Retinal pigment epithelial cell (primary cell): ENCODE measurements at regions not wholly inside any gene's neighbourhood (a gene's known extent, or its start where the extent isn't known, plus 50 kb on each side); places are given as distances from the start of the nearest gene placed in this dataset.

Experiments
- DNase-seq: peaks from one replicate; pipeline ENCODE4 v3.0.0-alpha.2; 2010; ENCODE audit warnings: low read depth
- H3K4me3 ChIP-seq: 2 replicates; pipeline ENCODE4 v1.5.1; 2011; ENCODE audit warnings: mild to moderate bottlenecking, low read length, control low read depth, moderate library complexity
- CTCF ChIP-seq: conservative IDR thresholded peaks from 2 replicates; pipeline ENCODE4 v1.5.1; 2011; ENCODE audit warnings: low read depth, low read length, control low read depth, inconsistent platforms

GRCh38 chr7:67616517-67616916, 619.9 kb downstream of the TYW1 start:
- DNase-seq: no peak
- H3K4me3 ChIP-seq: no peak overlapping the region
- TF ChIP-seq CTCF: no peak

GRCh38 chr7:67618556-67619162, 622.0 kb downstream of the TYW1 start:
- DNase-seq: no peak
- no peak overlapping the region for H3K4me3 ChIP-seq
- no peak for TF ChIP-seq CTCF

GRCh38 chr7:67619175-67619574, 622.5 kb downstream of the TYW1 start:
- no peak for TF ChIP-seq CTCF
- no peak for DNase-seq
- H3K4me3 ChIP-seq: no peak overlapping the region

- no peak for DNase-seq
- no peak overlapping the region for H3K4me3 ChIP-seq
- no peak for TF ChIP-seq CTCF
Measured at GRCh38 chr7:67620216-67620933, 623.7 kb downstream of the TYW1 start.

- H3K4me3 ChIP-seq: no peak overlapping the region
- no peak for TF ChIP-seq CTCF
- no peak for DNase-seq
Measured at GRCh38 chr7:67621704-67622103, 625.1 kb downstream of the TYW1 start.

- peak; percentile 90 for TF ChIP-seq CTCF
- peak overlapping the region; percentile 27 for H3K4me3 ChIP-seq
- peak; percentile 13 for DNase-seq
Measured at GRCh38 chr7:67625257-67625737, 628.7 kb downstream of the TYW1 start.

- no peak for TF ChIP-seq CTCF
Measured at GRCh38 chr7:67631476-67631875, 634.8 kb downstream of the TYW1 start.

More at GRCh38 chr7:67631476-67631875, 634.8 kb downstream of the TYW1 start:
- DNase-seq: no peak
- no peak overlapping the region for H3K4me3 ChIP-seq
